ENCODE measurements at regions not wholly inside any gene's neighbourhood (a gene's known extent, or its start where the extent isn't known, plus 50 kb on each side); places are given as distances from the start of the nearest gene placed in this dataset.
"Not testable (repeated sequence)": the region's sequence is repeated elsewhere in the genome, so short reads cannot be mapped to it uniquely, and the experiment has no call there.

GRCh38 chr5:108581026-108581425 lies 166.7 kb upstream of the FER start:
- DNase-seq, result no peak

- no peak for DNase-seq
These were observed 168.5 kb upstream of the FER start for GRCh38 chr5:108579236-108579635.

- no peak for DNase-seq
These were observed 168.9 kb upstream of the FER start for GRCh38 chr5:108578791-108579190.

- DNase-seq, result no peak
These were observed 180.3 kb upstream of the FER start for GRCh38 chr5:108567429-108567828.

- DNase-seq, result no peak
These were observed 182.5 kb upstream of the FBXL17 start for GRCh38 chr5:108564441-108564840.

GRCh38 chr5:108562205-108562454 lies 180.2 kb upstream of the FBXL17 start:
- no peak for DNase-seq

- no peak for DNase-seq
These were observed 179.7 kb upstream of the FBXL17 start for GRCh38 chr5:108561416-108562204.

- no peak for DNase-seq
These were observed 178.7 kb upstream of the FBXL17 start for GRCh38 chr5:108560581-108560980.

GRCh38 chr5:108560166-108560565 lies 178.3 kb upstream of the FBXL17 start:
- DNase-seq, result no peak

GRCh38 chr5:108558840-108559239 lies 176.9 kb upstream of the FBXL17 start:
- DNase-seq, result not testable (repeated sequence)

GRCh38 chr5:108558142-108558541 lies 176.2 kb upstream of the FBXL17 start:
- DNase-seq, result not testable (repeated sequence)

- no peak for DNase-seq
These were observed 175.8 kb upstream of the FBXL17 start for GRCh38 chr5:108557686-108558085.

- no peak for DNase-seq
These were observed 174.7 kb upstream of the FBXL17 start for GRCh38 chr5:108556441-108557145.

GRCh38 chr5:108548684-108549596 lies 167.0 kb upstream of the FBXL17 start:
- DNase-seq, result no peak

- DNase-seq, result no peak
These were observed 165.0 kb upstream of the FBXL17 start for GRCh38 chr5:108546939-108547338.

GRCh38 chr5:108545301-108545700 lies 163.4 kb upstream of the FBXL17 start:
- no peak for DNase-seq

- no peak for DNase-seq
These were observed 161.6 kb upstream of the FBXL17 start for GRCh38 chr5:108543486-108543885.

GRCh38 chr5:108541836-108542235 lies 159.9 kb upstream of the FBXL17 start:
- no peak for DNase-seq

GRCh38 chr5:108536321-108536720 lies 154.4 kb upstream of the FBXL17 start:
- DNase-seq, result no peak

GRCh38 chr5:108532129-108532445 lies 150.2 kb upstream of the FBXL17 start:
- not testable (repeated sequence) for DNase-seq

GRCh38 chr5:108531367-108532128 lies 149.7 kb upstream of the FBXL17 start:
- DNase-seq, result no peak

GRCh38 chr5:108530706-108531105 lies 148.8 kb upstream of the FBXL17 start:
- DNase-seq, result no peak

- DNase-seq, result no peak
These were observed 147.5 kb upstream of the FBXL17 start for GRCh38 chr5:108529381-108529780.
